ENCODE measurements at regions not wholly inside any gene's neighbourhood (a gene's known extent, or its start where the extent isn't known, plus 50 kb on each side); places are given as distances from the start of the nearest gene placed in this dataset.

- TF ChIP-seq ZNF592 (IDR thresholded peaks at IDR 0.05) (no peak; the same call in 1 of the 2 replicates), ZBTB2 (IDR thresholded peaks at IDR 0.05) (peak; percentile 59; the same call in 1 of the 2 replicates), RBM17 (IDR thresholded peaks at IDR 0.05; ENCODE audit: borderline replicate concordance, low read depth, low read length) (no peak), SOX6 (IDR thresholded peaks at IDR 0.05) (peak; percentile 88), MAFK (IDR thresholded peaks at IDR 0.05; ENCODE audit: low read length) (no peak), ZBTB11 (CRISPR knock-in tag; IDR thresholded peaks at IDR 0.05) (no peak), ERF (CRISPR knock-in tag; IDR thresholded peaks at IDR 0.05) (no peak), ZNF175 (CRISPR knock-in tag; IDR thresholded peaks at IDR 0.05; ENCODE audit: low read depth) (no peak), NONO (IDR thresholded peaks at IDR 0.05; ENCODE audit: low read depth in 2 of 2, low read length in 1 of 2) (no peak), NR2F6 (CRISPR knock-in tag; IDR thresholded peaks at IDR 0.05) (no peak), SNIP1 (IDR thresholded peaks at IDR 0.05; ENCODE audit: low read depth) (no peak), ZNF253 (CRISPR knock-in tag; conservative IDR thresholded peaks at IDR 0.05) (no peak), SETDB1 (IDR thresholded peaks at IDR 0.05; ENCODE audit: low read length) (no peak), IRF9 (tag; IDR thresholded peaks at IDR 0.05) (no peak), ZNF707 (CRISPR knock-in tag; conservative IDR thresholded peaks at IDR 0.05) (no peak), PHB2 (IDR thresholded peaks at IDR 0.05; ENCODE audit: low read depth) (no peak), ZNF146 (CRISPR knock-in tag; IDR thresholded peaks at IDR 0.05; ENCODE audit: unreplicated experiment) (no peak)
These were observed 87.4 kb upstream of the MACF1 start (continued) for GRCh38 chr1:39116860-39117728.
